HepG2 (cell line): ENCODE measurements at regions not wholly inside any gene's neighbourhood (a gene's known extent, or its start where the extent isn't known, plus 50 kb on each side); places are given as distances from the start of the nearest gene placed in this dataset.

Experiments
- ATAC-seq: fragments of 200-7000 bp; cut with Tn5 transposase; 3 replicates; pipeline ENCODE4 v1.9.1; 2020; ENCODE audit warnings: mild to moderate bottlenecking, moderate library complexity
- BruUV-seq: library from RNA; stranded (reverse); fragments of 400-500 nt; replicated peaks from 2 replicates; lab custom pipeline; 2021; lab: Mats Ljungman, UMichigan
- CTCF ChIA-PET: fragments of 300-600 bp; formaldehyde crosslinking; extraction: SDS; loops from one replicate; lab custom pipeline; 2021; ENCODE audit warnings: low total read pairs, inconsistent platforms, low intra/inter-chr PET ratio; lab: Yijun Ruan, JAX
- POLR2A ChIA-PET: fragments of 350-600 bp; sonication (Branson Sonifier 250); formaldehyde crosslinking; loops from one replicate; lab custom pipeline; 2020; ENCODE audit warnings: antibody characterized with exemption, inconsistent platforms; lab: Yijun Ruan, JAX
- DNase-seq: peaks from one replicate; pipeline ENCODE4 v3.0.0-alpha.2; 2015; ENCODE audit warnings: low spot score
- FAIRE-seq: peaks from 3 replicates; lab custom pipeline; 2011; peaks lifted over from hg19 to GRCh38; lab: Jason Lieb, UNC
- H2AFZ ChIP-seq: one replicate; pipeline ENCODE4 v1.6.1; 2011; ENCODE audit warnings: low read length, inconsistent platforms
- H3K27ac ChIP-seq: fragments of 300-600 bp; 3 replicates; pipeline ENCODE4 v1.8.0; 2011; ENCODE audit warnings: mixed run types, mild to moderate bottlenecking, mixed read lengths, low read length, inconsistent platforms; ENCODE audit not compliant: insufficient read depth; ENCODE audit errors: extremely low read length
- H3K27me3 ChIP-seq, 2 experiments: fragments of 200-600 bp in 1 of 2; 2 replicates in 1 of 2; 3 replicates in 1 of 2; pipeline versions ENCODE4 v1.6.0 to v1.8.0; 2011; ENCODE audit warnings: low read length in 2 of 2, mild to moderate bottlenecking in 2 of 2, moderate library complexity in 2 of 2, inconsistent platforms in 1 of 2; ENCODE audit not compliant: insufficient read depth in 2 of 2, control insufficient read depth in 1 of 2
- H3K36me3 ChIP-seq, 2 experiments: fragments of 200-600 bp in 1 of 2; replicated peaks in 1 of 2; 2 replicates in 1 of 2; 3 replicates in 1 of 2; pipeline versions ENCODE4 v1.5.1 to v1.8.0; 2011; ENCODE audit warnings: low read length in 2 of 2, inconsistent platforms in 1 of 2; ENCODE audit not compliant: insufficient read depth in 2 of 2, control insufficient read depth in 1 of 2
- H3K4me1 ChIP-seq: 2 replicates; pipeline ENCODE4 v1.5.1; 2012; ENCODE audit warnings: low read length, inconsistent platforms; ENCODE audit not compliant: insufficient read depth
- H3K4me2 ChIP-seq: 2 replicates; pipeline ENCODE4 v1.6.0; 2011; ENCODE audit warnings: low read depth, low read length, inconsistent platforms
- H3K4me3 ChIP-seq, 3 experiments: fragments of 200-600 bp in 1 of 3; sonication (generic), shearing (Covaris generic) in 1 of 3; replicated peaks in 1 of 3; 2 replicates each; pipeline ENCODE4 v1.5.1; 2011 to 2016; ENCODE audit warnings: low read length in 3 of 3, inconsistent platforms in 2 of 3, low read depth in 2 of 3, mild to moderate bottlenecking in 2 of 3, control low read depth in 1 of 3, mixed read lengths in 1 of 3; ENCODE audit not compliant: insufficient read depth in 1 of 3
- H3K79me2 ChIP-seq: one replicate; pipeline ENCODE4 v1.6.1; 2011; ENCODE audit warnings: low read length, inconsistent platforms; ENCODE audit not compliant: insufficient read depth
- H3K9ac ChIP-seq: 2 replicates; pipeline ENCODE4 v1.6.0; 2011; ENCODE audit warnings: mild to moderate bottlenecking, low read depth, low read length, inconsistent platforms; ENCODE audit not compliant: insufficient read depth
- H3K9me3 ChIP-seq: 2 replicates; pipeline ENCODE4 v1.5.1; 2012; ENCODE audit warnings: mild to moderate bottlenecking, low read length
- H4K20me1 ChIP-seq: 2 replicates; pipeline ENCODE4 v1.6.0; 2011; ENCODE audit warnings: inconsistent platforms, mild to moderate bottlenecking, low read length, moderate library complexity; ENCODE audit not compliant: insufficient read depth
- AGO1 ChIP-seq: fragments of 200-400 bp; formaldehyde crosslinking; IDR thresholded peaks from 2 replicates; pipeline ENCODE4 v1.6.1; 2017; ENCODE audit warnings: mild to moderate bottlenecking, low read depth, low read length, moderate library complexity; ENCODE audit not compliant: poor library complexity, severe bottlenecking
- DMAP1 ChIP-seq: IDR thresholded peaks from 2 replicates; pipeline ENCODE4 v1.6.1; 2016
- EP300 ChIP-seq, 3 experiments: sonication (generic) in 1 of 3; formaldehyde crosslinking in 1 of 3; IDR thresholded peaks; 2 replicates each; pipeline versions ENCODE4 v1.5.1 to v1.6.1; 2011 to 2020; ENCODE audit warnings: low read depth in 2 of 3, low read length in 2 of 3, borderline replicate concordance in 1 of 3, improper control_type of control experiment in 1 of 3, mild to moderate bottlenecking in 1 of 3, missing genetic modification reagents in 1 of 3, moderate library complexity in 1 of 3
- ZNF577 ChIP-seq: sonication (generic); formaldehyde crosslinking; IDR thresholded peaks from 2 replicates; pipeline ENCODE4 v1.4.0; 2020; ENCODE audit warnings: mild to moderate bottlenecking, low read depth, missing genetic modification reagents, borderline replicate concordance
- ZNF720 ChIP-seq: sonication (generic); formaldehyde crosslinking; IDR thresholded peaks from 2 replicates; pipeline ENCODE4 v1.4.0; 2020; ENCODE audit warnings: missing genetic modification reagents
- ZNF776 ChIP-seq: sonication (generic); formaldehyde crosslinking; IDR thresholded peaks from 2 replicates; pipeline ENCODE4 v1.4.0; 2020; ENCODE audit warnings: mild to moderate bottlenecking, missing genetic modification reagents
- in situ Hi-C: cut with HindIII; loops from 2 replicates; pipeline ENCODE4 v1.10.0; 2017; ENCODE audit warnings: low pct_unique_long_range_greater_than_20kb; ENCODE audit not compliant: extremely low pct_ligation_motif_present
- intact Hi-C: fragments of 100-400 bp; cut with micrococcal nuclease; formaldehyde crosslinking; loops from one replicate; pipeline ENCODE4 v1.10.0; 2022; ENCODE audit not compliant: unreplicated experiment
- TF ChIP-seq, protein P1 (sequence below): sonication (generic); formaldehyde crosslinking; IDR thresholded peaks from 2 replicates; pipeline ENCODE4 v1.8.0; 2023; ENCODE audit warnings: mild to moderate bottlenecking, missing genetic modification reagents
- TF ChIP-seq, protein P2 (sequence below): IDR thresholded peaks from 2 replicates; pipeline ENCODE4 v1.6.1; 2012; ENCODE audit warnings: low read length, improper control_type of control experiment
- TF ChIP-seq, protein P3 (sequence below): sonication (generic); formaldehyde crosslinking; IDR thresholded peaks from 2 replicates; pipeline ENCODE4 v1.4.0; 2020; ENCODE audit warnings: missing genetic modification reagents, borderline replicate concordance
- TF ChIP-seq, protein P4 (sequence below): sonication (generic); formaldehyde crosslinking; IDR thresholded peaks from 2 replicates; pipeline ENCODE4 v1.9.0; 2021; ENCODE audit warnings: missing genetic modification reagents, borderline replicate concordance

DNA sequence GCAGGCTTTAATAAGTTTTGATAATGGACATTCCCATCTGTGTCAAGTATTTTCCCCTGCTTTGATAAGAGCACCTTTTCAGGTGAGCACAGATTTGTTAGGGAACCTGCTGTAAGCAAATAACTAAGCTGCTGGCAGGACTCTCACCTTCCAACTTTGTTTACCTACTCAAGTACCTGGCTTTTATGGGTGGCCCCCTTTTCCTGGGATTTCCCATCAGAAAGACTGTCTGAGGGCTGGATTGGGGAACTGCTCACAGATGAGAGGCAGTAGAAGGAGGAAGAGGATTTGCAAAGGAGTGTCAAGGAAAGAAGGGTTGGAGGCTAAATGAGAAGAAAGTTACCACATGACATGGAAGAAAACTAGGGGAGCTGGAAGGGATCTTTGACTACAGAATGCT lies 210.1 kb upstream of the RIMS1 start:
- H2AFZ ChIP-seq: no peak overlapping the region
- ChIA-PET POLR2A (no interaction called here), CTCF (no interaction called here)
- H3K4me1 ChIP-seq: no peaks in the 10 kb centered on the region
- H3K4me3 ChIP-seq: no peak overlapping the region
- ATAC-seq (no peak), FAIRE-seq (no peak), DNase-seq (no peak)
- BruUV-seq: no TSS peak
- no peaks in the 10 kb centered on the region for H3K27me3 ChIP-seq
- H4K20me1 ChIP-seq: no peaks in the 10 kb centered on the region
- no peak overlapping the region for H3K9ac ChIP-seq
- intact Hi-C loops: no loop called here
- in situ Hi-C loops: no loop called here
- no peaks in the 10 kb centered on the region for H3K79me2 ChIP-seq
- no peaks in the 10 kb centered on the region for H3K36me3 ChIP-seq
- no peaks in the 10 kb centered on the region for H3K9me3 ChIP-seq
- no peak overlapping the region for H3K4me2 ChIP-seq
- TF ChIP-seq ZNF720 (no peak), ZNF776 (CRISPR knock-in tag) (no peak), AGO1 (no peak), ZNF577 (CRISPR knock-in tag) (no peak), DMAP1 (CRISPR knock-in tag) (no peak), EP300 (IDR thresholded peaks at IDR 0.05; ENCODE audit: low read depth in 2 of 2, low read length in 2 of 2) (no peak), EP300 (CRISPR knock-in tag; IDR thresholded peaks at IDR 0.05; ENCODE audit: borderline replicate concordance) (no peak)
- TF ChIP-seq, protein P1, sequence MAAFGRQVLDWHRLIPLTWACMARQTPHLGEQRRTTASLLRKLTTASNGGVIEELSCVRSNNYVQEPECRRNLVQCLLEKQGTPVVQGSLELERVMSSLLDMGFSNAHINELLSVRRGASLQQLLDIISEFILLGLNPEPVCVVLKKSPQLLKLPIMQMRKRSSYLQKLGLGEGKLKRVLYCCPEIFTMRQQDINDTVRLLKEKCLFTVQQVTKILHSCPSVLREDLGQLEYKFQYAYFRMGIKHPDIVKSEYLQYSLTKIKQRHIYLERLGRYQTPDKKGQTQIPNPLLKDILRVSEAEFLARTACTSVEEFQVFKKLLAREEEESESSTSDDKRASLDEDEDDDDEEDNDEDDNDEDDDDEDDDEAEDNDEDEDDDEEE (CRISPR knock-in tag): no peak
- TF ChIP-seq, protein P2, sequence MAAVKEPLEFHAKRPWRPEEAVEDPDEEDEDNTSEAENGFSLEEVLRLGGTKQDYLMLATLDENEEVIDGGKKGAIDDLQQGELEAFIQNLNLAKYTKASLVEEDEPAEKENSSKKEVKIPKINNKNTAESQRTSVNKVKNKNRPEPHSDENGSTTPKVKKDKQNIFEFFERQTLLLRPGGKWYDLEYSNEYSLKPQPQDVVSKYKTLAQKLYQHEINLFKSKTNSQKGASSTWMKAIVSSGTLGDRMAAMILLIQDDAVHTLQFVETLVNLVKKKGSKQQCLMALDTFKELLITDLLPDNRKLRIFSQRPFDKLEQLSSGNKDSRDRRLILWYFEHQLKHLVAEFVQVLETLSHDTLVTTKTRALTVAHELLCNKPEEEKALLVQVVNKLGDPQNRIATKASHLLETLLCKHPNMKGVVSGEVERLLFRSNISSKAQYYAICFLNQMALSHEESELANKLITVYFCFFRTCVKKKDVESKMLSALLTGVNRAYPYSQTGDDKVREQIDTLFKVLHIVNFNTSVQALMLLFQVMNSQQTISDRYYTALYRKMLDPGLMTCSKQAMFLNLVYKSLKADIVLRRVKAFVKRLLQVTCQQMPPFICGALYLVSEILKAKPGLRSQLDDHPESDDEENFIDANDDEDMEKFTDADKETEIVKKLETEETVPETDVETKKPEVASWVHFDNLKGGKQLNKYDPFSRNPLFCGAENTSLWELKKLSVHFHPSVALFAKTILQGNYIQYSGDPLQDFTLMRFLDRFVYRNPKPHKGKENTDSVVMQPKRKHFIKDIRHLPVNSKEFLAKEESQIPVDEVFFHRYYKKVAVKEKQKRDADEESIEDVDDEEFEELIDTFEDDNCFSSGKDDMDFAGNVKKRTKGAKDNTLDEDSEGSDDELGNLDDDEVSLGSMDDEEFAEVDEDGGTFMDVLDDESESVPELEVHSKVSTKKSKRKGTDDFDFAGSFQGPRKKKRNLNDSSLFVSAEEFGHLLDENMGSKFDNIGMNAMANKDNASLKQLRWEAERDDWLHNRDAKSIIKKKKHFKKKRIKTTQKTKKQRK: no peak
- TF ChIP-seq, protein P3, sequence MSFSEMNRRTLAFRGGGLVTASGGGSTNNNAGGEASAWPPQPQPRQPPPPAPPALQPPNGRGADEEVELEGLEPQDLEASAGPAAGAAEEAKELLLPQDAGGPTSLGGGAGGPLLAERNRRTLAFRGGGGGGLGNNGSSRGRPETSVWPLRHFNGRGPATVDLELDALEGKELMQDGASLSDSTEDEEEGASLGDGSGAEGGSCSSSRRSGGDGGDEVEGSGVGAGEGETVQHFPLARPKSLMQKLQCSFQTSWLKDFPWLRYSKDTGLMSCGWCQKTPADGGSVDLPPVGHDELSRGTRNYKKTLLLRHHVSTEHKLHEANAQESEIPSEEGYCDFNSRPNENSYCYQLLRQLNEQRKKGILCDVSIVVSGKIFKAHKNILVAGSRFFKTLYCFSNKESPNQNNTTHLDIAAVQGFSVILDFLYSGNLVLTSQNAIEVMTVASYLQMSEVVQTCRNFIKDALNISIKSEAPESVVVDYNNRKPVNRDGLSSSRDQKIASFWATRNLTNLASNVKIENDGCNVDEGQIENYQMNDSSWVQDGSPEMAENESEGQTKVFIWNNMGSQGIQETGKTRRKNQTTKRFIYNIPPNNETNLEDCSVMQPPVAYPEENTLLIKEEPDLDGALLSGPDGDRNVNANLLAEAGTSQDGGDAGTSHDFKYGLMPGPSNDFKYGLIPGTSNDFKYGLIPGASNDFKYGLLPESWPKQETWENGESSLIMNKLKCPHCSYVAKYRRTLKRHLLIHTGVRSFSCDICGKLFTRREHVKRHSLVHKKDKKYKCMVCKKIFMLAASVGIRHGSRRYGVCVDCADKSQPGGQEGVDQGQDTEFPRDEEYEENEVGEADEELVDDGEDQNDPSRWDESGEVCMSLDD (CRISPR knock-in tag): no peak
- TF ChIP-seq, protein P4, sequence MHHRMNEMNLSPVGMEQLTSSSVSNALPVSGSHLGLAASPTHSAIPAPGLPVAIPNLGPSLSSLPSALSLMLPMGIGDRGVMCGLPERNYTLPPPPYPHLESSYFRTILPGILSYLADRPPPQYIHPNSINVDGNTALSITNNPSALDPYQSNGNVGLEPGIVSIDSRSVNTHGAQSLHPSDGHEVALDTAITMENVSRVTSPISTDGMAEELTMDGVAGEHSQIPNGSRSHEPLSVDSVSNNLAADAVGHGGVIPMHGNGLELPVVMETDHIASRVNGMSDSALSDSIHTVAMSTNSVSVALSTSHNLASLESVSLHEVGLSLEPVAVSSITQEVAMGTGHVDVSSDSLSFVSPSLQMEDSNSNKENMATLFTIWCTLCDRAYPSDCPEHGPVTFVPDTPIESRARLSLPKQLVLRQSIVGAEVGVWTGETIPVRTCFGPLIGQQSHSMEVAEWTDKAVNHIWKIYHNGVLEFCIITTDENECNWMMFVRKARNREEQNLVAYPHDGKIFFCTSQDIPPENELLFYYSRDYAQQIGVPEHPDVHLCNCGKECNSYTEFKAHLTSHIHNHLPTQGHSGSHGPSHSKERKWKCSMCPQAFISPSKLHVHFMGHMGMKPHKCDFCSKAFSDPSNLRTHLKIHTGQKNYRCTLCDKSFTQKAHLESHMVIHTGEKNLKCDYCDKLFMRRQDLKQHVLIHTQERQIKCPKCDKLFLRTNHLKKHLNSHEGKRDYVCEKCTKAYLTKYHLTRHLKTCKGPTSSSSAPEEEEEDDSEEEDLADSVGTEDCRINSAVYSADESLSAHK (CRISPR knock-in tag): no peak
- H3K27ac ChIP-seq: no peak overlapping the region
